ENCODE measurements at regions not wholly inside any gene's neighbourhood (a gene's known extent, or its start where the extent isn't known, plus 50 kb on each side); places are given as distances from the start of the nearest gene placed in this dataset.
"Not testable (repeated sequence)": the region's sequence is repeated elsewhere in the genome, so short reads cannot be mapped to it uniquely, and the experiment has no call there.

DNA sequence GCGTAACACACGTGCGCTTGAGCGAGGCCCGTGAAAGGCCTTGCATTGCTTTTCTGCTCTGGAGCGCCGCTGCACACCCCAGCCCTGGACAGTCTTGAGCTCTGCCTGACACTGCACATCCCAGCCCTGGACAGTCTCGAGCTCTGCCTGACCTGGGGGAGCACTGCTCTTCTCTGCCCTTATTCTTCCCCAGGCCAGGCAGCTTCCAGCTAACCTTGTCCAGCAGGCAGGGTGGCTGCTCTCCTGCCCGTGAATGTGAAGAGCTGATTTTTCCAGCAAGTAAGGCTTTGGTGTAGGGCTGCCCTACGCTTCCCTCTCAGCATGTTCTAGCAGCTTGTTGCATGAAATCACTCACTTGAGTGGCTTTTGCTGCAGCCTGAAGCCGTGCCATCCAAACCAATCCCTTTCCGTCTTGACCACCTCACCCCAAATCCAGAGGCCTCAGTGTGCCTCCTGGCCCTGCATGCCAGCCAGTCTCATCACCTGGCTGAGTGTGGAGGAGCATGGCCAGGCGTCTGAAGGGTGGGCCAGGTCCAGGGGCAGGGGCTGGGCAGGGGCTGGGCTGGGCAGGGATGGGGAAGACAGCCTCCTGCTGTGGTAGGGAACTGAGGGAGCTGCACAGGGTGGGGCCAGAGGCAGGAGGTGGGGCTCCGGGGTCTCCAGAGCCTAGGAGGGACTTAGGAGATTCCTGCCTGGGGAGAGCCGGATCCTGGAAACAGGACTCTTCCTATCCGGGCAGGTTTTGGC lies 89.5 kb upstream of the B3GAT1 start:
- H3K4me3 ChIP-seq (ENCODE audit: low read depth in 1 of 2, low read length in 2 of 2) = no peak overlapping the region
- no peaks in the 10 kb centered on the region for H3K4me1 ChIP-seq (ENCODE audit: control insufficient read depth in 1 of 2, insufficient read depth in 2 of 2, low read length in 2 of 2)
- H3K27me3 ChIP-seq (ENCODE audit: low read depth, low read length) = no peaks in the 10 kb centered on the region
- H3K27ac ChIP-seq (ENCODE audit: low read length) = no peak overlapping the region
- H3K9me3 ChIP-seq (ENCODE audit: control insufficient read depth in 1 of 2, low read length in 2 of 2) = no peaks in the 10 kb centered on the region
- H3K36me3 ChIP-seq (ENCODE audit: control insufficient read depth in 1 of 2, insufficient read depth in 2 of 2, low read length in 2 of 2) = no peaks in the 10 kb centered on the region

DNA sequence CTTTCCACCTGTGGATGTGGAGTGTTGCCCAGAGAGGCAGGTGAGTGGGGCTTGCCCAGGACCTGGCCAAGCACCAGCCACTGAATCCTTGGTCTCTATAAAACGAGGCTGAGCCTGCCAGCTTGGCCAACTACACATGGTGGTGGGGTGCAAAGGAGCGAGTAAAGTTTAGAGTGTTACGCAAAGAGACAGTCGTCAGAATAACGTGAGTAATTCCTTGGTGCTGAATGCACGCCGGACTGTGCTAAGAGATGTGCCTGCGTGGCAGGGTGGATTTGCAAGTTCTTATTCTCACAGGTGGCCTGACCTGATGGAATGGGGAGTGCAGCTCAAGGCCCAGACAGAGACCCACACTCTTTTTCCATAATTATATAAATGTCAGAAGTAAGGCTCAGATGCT lies 88.6 kb upstream of the B3GAT1 start:
- Histone ChIP-seq H3K27me3 (ENCODE audit: low read depth, low read length) (no peaks in the 10 kb centered on the region), H3K4me3 (ENCODE audit: low read depth in 1 of 2, low read length in 2 of 2) (no peak overlapping the region), H3K9me3 (ENCODE audit: control insufficient read depth in 1 of 2, low read length in 2 of 2) (no peaks in the 10 kb centered on the region), H3K4me1 (ENCODE audit: control insufficient read depth in 1 of 2, insufficient read depth in 2 of 2, low read length in 2 of 2) (no peaks in the 10 kb centered on the region), H3K36me3 (ENCODE audit: control insufficient read depth in 1 of 2, insufficient read depth in 2 of 2, low read length in 2 of 2) (no peaks in the 10 kb centered on the region), H3K27ac (ENCODE audit: low read length) (no peak overlapping the region)

DNA sequence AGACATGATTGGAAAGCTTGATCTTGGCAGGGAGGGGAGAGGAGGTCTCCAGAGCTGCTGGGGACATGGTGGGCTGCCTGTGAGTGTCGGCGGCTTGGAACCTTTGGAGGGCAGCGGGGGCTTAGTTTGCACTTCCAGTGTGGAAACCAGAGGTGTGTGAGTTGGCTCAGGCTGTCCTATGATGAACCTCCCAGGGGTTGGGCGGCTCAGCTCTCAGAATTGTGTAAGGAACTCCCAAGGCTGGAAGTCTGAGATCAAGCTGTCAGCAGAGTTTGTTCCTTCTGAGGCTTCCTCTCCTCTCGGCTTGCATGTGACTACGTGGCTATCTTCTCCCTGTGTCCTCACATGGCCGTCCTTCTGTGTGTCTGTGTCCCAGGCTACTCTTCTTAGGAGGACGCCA lies 87.9 kb upstream of the B3GAT1 start:
- Histone ChIP-seq H3K9me3 (ENCODE audit: control insufficient read depth in 1 of 2, low read length in 2 of 2) (no peaks in the 10 kb centered on the region), H3K4me1 (ENCODE audit: control insufficient read depth in 1 of 2, insufficient read depth in 2 of 2, low read length in 2 of 2) (no peaks in the 10 kb centered on the region), H3K4me3 (ENCODE audit: low read depth in 1 of 2, low read length in 2 of 2) (no peak overlapping the region), H3K36me3 (ENCODE audit: control insufficient read depth in 1 of 2, insufficient read depth in 2 of 2, low read length in 2 of 2) (no peaks in the 10 kb centered on the region), H3K27me3 (ENCODE audit: low read depth, low read length) (no peaks in the 10 kb centered on the region), H3K27ac (ENCODE audit: low read length) (no peak overlapping the region)

DNA sequence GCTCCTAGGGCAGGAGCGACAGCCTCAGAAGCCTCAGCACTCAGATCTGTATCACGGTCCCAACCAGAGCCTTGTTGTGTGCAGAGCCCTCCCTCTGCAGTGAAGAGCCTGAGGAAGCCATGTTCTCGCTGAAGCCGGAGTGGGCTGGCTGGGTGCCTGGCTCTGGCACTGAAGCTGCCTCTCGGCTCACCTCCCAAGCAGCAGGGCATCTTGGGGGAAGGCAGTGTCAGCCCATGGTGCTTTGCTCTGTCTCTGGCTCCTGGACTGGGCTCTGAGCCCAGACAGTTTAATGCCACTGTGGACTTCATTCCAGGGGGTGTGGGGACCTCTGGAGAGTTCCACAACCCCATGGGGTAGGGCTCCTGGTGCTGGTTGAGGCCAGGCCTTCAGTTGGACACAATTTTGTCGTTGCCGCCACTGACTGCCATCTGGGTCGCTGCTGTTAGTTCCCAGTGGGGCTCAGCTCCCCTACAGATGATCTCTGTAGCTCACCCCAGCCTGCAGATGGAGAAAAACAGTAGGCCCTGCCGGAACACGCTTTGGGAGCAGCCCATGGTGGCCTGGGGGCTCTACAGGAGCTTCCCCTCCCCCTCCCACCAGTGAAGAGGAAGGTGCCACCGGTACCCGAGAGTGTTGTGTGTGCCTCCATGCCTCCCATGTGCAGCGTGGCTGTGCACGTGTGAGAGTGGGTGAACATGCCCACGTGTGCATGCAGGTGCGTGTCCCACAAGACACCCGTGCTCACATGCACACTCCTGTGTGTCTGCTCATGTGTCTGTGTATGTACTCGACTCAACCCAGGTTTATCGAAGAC lies 86.5 kb upstream of the B3GAT1 start:
- Histone ChIP-seq H3K27me3 (ENCODE audit: low read depth, low read length) (no peaks in the 10 kb centered on the region), H3K4me1 (ENCODE audit: control insufficient read depth in 1 of 2, insufficient read depth in 2 of 2, low read length in 2 of 2) (no peaks in the 10 kb centered on the region), H3K27ac (ENCODE audit: low read length) (no peak overlapping the region), H3K9me3 (ENCODE audit: control insufficient read depth in 1 of 2, low read length in 2 of 2) (no peaks in the 10 kb centered on the region), H3K36me3 (ENCODE audit: control insufficient read depth in 1 of 2, insufficient read depth in 2 of 2, low read length in 2 of 2) (no peaks in the 10 kb centered on the region), H3K4me3 (ENCODE audit: low read depth in 1 of 2, low read length in 2 of 2) (no peak overlapping the region)

DNA sequence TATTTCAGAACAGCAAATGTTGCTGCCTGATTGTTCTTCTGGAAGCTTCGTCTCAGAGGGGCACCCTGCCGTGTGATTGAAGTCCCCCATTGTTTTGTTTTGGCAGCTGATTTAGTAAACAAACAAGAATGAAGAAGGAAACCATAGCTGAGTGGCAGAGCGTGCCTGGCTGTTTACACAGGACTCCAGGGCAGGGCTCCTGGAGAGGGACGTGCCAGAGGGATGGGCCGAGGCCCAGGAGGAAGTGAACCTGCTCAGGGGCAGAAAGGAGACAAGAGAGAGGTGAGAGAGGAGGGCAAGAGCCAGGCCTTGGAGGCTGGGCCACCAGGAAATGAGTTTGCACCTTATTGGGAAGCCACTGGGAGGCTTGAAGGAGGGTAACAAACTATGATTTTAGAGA lies 85.5 kb upstream of the B3GAT1 start:
- no peaks in the 10 kb centered on the region for H3K4me1 ChIP-seq (ENCODE audit: control insufficient read depth in 1 of 2, insufficient read depth in 2 of 2, low read length in 2 of 2)
- no peaks in the 10 kb centered on the region for H3K27me3 ChIP-seq (ENCODE audit: low read depth, low read length)
- H3K36me3 ChIP-seq (ENCODE audit: control insufficient read depth in 1 of 2, insufficient read depth in 2 of 2, low read length in 2 of 2) = no peaks in the 10 kb centered on the region
- H3K9me3 ChIP-seq (ENCODE audit: control insufficient read depth in 1 of 2, low read length in 2 of 2) = no peaks in the 10 kb centered on the region
- H3K27ac ChIP-seq (ENCODE audit: low read length) = no peak overlapping the region
- H3K4me3 ChIP-seq (ENCODE audit: low read depth in 1 of 2, low read length in 2 of 2) = no peak overlapping the region

DNA sequence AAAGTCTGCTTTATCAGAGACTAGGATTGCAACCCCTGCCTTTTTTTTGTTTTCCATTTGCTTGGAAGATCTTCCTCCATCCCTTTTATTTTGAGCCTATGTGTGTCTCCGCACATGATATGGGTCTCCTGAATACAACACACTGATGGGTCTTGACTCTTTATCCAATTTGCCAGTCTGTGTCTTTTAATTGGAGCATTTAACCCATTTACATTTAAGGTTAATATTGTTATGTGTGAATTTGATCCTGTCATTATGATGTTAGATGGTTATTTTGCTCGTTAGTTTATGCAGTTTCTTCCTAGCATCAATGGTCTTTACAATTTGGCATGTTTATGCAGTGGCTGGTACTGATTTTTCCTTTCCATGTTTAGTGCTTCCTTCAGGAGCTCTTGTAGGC lies 84.0 kb upstream of the B3GAT1 start:
- H3K27me3 ChIP-seq (ENCODE audit: low read depth, low read length); H3K27ac ChIP-seq (ENCODE audit: low read length); H3K4me1 ChIP-seq (ENCODE audit: control insufficient read depth in 1 of 2, insufficient read depth in 2 of 2, low read length in 2 of 2); H3K4me3 ChIP-seq (ENCODE audit: low read depth in 1 of 2, low read length in 2 of 2); H3K36me3 ChIP-seq (ENCODE audit: control insufficient read depth in 1 of 2, insufficient read depth in 2 of 2, low read length in 2 of 2); H3K9me3 ChIP-seq (ENCODE audit: control insufficient read depth in 1 of 2, low read length in 2 of 2): not testable (repeated sequence)

DNA sequence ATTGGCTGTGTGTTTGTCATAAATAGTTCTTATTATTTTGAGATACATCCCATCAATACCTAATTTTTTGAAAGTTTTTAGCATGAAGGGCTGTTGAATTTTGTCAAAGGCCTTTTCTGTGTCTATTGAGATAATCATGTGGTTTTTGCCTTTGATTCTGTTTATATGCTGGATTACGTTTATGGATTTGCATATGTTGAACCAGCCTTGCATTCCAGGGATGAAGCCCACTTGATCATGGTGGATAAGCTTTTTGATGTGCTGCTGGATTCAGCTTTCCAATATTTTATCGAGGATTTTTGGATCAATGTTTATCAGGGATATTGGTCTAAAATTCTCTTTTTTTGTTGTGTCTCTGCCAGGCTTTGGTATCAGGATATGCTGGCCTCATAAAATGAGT lies 82.4 kb upstream of the B3GAT1 start:
- H3K27ac ChIP-seq (ENCODE audit: low read length); H3K4me3 ChIP-seq (ENCODE audit: low read depth in 1 of 2, low read length in 2 of 2); H3K27me3 ChIP-seq (ENCODE audit: low read depth, low read length): not testable (repeated sequence)

DNA sequence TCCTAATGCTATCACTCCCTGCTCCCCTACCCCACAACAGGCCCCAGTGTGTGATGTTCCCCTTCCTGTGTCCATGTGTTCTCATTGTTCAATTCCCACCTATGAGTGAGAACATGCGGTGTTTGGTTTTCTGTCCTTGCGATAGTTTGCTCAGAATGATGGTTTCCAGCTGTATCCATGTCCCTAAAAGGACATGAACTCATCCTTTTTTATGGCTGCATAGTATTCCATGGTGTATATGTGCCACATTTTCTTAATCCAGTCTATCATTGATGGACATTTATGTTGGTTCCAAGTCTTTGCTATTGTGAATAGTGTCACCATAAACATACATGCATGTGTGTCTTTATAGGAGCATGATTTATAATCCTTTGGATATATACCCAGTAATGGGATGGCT lies 80.4 kb upstream of the B3GAT1 start:
- not testable (repeated sequence) for H3K9me3 ChIP-seq (ENCODE audit: control insufficient read depth in 1 of 2, low read length in 2 of 2); H3K4me1 ChIP-seq (ENCODE audit: control insufficient read depth in 1 of 2, insufficient read depth in 2 of 2, low read length in 2 of 2); H3K36me3 ChIP-seq (ENCODE audit: control insufficient read depth in 1 of 2, insufficient read depth in 2 of 2, low read length in 2 of 2); H3K27me3 ChIP-seq (ENCODE audit: low read depth, low read length); H3K27ac ChIP-seq (ENCODE audit: low read length); H3K4me3 ChIP-seq (ENCODE audit: low read depth in 1 of 2, low read length in 2 of 2)

More for the DNA sequence above, 82.4 kb upstream of the B3GAT1 start:
- not testable (repeated sequence) for H3K36me3 ChIP-seq (ENCODE audit: control insufficient read depth in 1 of 2, insufficient read depth in 2 of 2, low read length in 2 of 2); H3K4me1 ChIP-seq (ENCODE audit: control insufficient read depth in 1 of 2, insufficient read depth in 2 of 2, low read length in 2 of 2); H3K9me3 ChIP-seq (ENCODE audit: control insufficient read depth in 1 of 2, low read length in 2 of 2)

DNA sequence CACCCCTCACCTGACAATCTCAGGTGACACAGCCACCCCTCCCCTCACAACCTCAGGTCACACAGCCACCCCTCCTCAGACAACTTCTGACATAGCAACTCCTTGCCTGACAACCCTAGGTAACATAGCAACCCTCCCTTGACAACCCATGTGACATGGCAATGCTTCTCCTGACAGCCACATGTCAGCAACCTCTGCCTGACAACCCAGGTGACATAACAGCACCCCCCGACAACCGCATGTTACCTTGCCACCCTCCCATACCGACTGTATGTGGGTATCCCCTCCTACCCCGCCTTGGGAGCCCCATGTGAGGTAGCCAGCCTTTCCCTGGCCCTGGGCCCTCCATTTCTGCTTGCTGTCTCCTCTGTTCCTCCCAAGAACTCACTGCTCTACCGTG lies 77.7 kb upstream of the B3GAT1 start:
- Histone ChIP-seq H3K36me3 (ENCODE audit: control insufficient read depth in 1 of 2, insufficient read depth in 2 of 2, low read length in 2 of 2) (no peaks in the 10 kb centered on the region), H3K27ac (ENCODE audit: low read length) (no peak overlapping the region), H3K27me3 (ENCODE audit: low read depth, low read length) (no peaks in the 10 kb centered on the region), H3K4me3 (ENCODE audit: low read depth in 1 of 2, low read length in 2 of 2) (no peak overlapping the region), H3K9me3 (ENCODE audit: control insufficient read depth in 1 of 2, low read length in 2 of 2) (no peaks in the 10 kb centered on the region), H3K4me1 (ENCODE audit: control insufficient read depth in 1 of 2, insufficient read depth in 2 of 2, low read length in 2 of 2) (no peaks in the 10 kb centered on the region)

DNA sequence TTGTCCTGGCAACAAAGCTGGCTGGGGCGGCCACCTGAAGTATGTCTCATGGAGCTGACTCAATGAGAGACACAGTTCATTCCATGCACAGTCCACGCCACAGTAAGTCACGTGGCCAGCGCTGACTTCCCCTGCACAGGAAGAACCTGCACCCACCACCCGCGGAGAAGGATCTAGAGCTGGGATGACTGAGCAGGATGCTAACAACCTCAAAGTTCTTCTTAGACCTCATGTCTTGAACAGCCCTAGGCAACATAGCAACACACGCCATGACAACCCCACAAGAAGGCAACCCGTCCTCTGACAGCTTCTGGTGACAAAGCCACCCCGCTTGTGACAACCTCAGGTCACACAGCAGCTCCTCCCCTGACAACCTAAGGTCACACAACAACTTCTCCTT lies 76.9 kb upstream of the B3GAT1 start:
- Histone ChIP-seq H3K27ac (ENCODE audit: low read length) (no peak overlapping the region), H3K36me3 (ENCODE audit: control insufficient read depth in 1 of 2, insufficient read depth in 2 of 2, low read length in 2 of 2) (no peaks in the 10 kb centered on the region), H3K9me3 (ENCODE audit: control insufficient read depth in 1 of 2, low read length in 2 of 2) (no peaks in the 10 kb centered on the region), H3K4me1 (ENCODE audit: control insufficient read depth in 1 of 2, insufficient read depth in 2 of 2, low read length in 2 of 2) (no peaks in the 10 kb centered on the region), H3K27me3 (ENCODE audit: low read depth, low read length) (no peaks in the 10 kb centered on the region), H3K4me3 (ENCODE audit: low read depth in 1 of 2, low read length in 2 of 2) (no peak overlapping the region)

DNA sequence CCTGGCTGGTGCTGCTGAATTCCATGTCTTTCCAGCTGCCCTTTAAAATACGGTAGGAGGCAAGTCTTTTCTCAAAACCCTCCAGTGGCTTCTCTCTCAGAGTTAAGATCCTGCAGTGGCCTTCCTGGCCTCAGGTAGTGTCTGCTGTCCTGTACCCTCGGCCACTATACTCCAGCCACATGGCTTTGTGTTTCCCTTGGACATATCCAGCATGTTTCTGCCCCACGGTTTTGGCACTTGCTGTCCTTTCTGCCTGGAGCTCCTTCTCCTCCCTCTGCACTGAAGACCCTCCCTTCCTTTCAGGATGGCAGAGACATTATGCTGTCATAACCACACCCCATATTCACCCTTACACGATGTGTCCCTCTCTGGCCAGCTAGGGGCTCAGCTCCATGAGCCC lies 76.5 kb upstream of the B3GAT1 start:
- Histone ChIP-seq H3K27ac (ENCODE audit: low read length) (no peak overlapping the region), H3K9me3 (ENCODE audit: control insufficient read depth in 1 of 2, low read length in 2 of 2) (no peaks in the 10 kb centered on the region)

DNA sequence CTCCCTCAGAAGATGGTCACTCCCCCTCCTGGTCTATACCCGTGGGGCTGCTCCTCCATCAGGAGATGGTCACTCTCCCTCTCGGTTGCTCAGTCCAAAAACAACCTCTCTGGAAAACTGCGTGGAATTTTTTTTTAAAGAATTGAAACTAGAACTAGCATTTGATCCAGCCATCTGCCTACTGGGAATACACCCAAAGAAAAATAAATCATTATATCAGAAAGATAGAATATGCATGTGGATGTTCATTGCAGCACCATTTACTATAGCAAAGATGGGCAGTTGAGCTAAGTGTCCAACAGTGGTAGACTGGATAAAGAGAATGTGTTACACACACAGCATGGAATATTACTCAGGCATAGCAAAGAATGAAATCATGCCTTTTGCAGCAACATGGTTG lies 75.7 kb upstream of the B3GAT1 start:
- Histone ChIP-seq H3K36me3 (ENCODE audit: control insufficient read depth in 1 of 2, insufficient read depth in 2 of 2, low read length in 2 of 2) (no peaks in the 10 kb centered on the region), H3K27me3 (ENCODE audit: low read depth, low read length) (no peaks in the 10 kb centered on the region), H3K9me3 (ENCODE audit: control insufficient read depth in 1 of 2, low read length in 2 of 2) (no peaks in the 10 kb centered on the region), H3K27ac (ENCODE audit: low read length) (no peak overlapping the region), H3K4me1 (ENCODE audit: control insufficient read depth in 1 of 2, insufficient read depth in 2 of 2, low read length in 2 of 2) (no peaks in the 10 kb centered on the region), H3K4me3 (ENCODE audit: low read depth in 1 of 2, low read length in 2 of 2) (no peak overlapping the region)

More for the DNA sequence above, 76.5 kb upstream of the B3GAT1 start:
- Histone ChIP-seq H3K36me3 (ENCODE audit: control insufficient read depth in 1 of 2, insufficient read depth in 2 of 2, low read length in 2 of 2) (no peaks in the 10 kb centered on the region), H3K27me3 (ENCODE audit: low read depth, low read length) (no peaks in the 10 kb centered on the region), H3K4me3 (ENCODE audit: low read depth in 1 of 2, low read length in 2 of 2) (no peak overlapping the region), H3K4me1 (ENCODE audit: control insufficient read depth in 1 of 2, insufficient read depth in 2 of 2, low read length in 2 of 2) (no peaks in the 10 kb centered on the region)
